DMS79 (cell line): ENCODE measurements at regions not wholly inside any gene's neighbourhood (a gene's known extent, or its start where the extent isn't known, plus 50 kb on each side); places are given as distances from the start of the nearest gene placed in this dataset.
"Not testable (repeated sequence)": the region's sequence is repeated elsewhere in the genome, so short reads cannot be mapped to it uniquely, and the experiment has no call there.

Experiments
- DNase-seq: peaks from one replicate; lab custom pipeline; 2025; lab: John Stamatoyannopoulos, UW

- no peak for DNase-seq
Observed at GRCh38 chr13:112263152-112263551, 113.0 kb upstream of the SPACA7 start.

DNA sequence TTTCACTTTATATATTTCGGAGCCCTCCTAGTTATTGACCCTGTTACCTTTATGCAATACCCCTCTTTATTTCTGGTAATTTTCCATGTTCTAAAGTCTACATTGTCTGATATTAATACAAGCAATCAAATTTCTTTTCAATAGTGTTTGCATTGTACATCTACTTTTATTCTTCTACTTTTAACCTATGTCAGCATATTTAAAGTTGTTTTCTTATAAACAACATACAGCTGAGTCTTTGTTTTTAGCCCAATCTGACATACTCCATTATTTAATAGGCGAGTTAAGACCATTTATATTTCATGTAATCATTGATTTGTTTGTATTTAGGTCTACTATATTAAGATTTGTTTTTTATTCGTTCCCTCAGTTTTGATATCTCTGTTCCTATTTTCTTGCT is 108.5 kb upstream of the SPACA7 start:
- DNase-seq: no peak

GRCh38 chr13:112270951-112271350 is 105.2 kb upstream of the SPACA7 start:
- DNase-seq: no peak

DNA sequence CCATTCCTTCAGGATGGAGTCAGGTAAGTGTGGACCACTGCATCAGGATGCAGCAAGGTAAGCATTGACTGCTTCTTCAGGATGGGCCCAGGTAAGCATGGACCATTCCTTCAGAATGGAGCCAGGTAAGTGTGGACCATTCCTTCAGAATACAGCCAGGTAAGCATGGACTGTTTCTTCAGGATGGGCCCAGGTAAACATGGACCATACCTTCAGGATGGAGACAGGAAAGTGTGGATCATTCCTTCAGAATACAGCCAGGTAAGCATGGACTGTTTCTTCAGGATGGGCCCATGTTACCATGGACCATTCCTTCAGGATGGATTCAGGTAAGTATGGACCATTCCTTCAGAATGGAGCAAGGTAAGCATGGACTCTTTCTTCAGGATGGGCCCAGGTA is 89.4 kb upstream of the SPACA7 start:
- DNase-seq: not testable (repeated sequence)

- no peak for DNase-seq
Observed at GRCh38 chr13:112320303-112320702, 55.9 kb upstream of the SPACA7 start.

GRCh38 chr13:112322557-112322956 is 53.6 kb upstream of the SPACA7 start:
- no peak for DNase-seq

DNA sequence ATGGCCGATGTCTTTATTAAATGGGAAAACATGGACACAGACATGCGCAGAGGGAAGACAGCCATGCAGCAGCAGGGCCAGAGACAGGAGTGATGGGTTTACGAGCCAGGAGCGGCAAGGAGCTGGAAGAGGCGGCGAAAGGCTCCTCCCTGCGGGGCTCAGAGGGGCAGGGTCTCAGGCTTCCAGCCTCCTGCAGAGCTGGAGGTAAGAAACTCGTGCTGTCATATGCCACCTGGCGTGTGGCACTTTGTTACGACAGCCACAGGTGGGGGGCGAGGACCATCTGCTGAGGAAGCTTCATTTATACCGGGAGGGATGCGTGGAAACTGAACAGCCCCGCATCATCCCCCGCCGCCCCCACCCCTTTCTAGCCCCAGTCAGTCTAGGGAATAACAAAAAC is 52.0 kb upstream of the SPACA7 start:
- DNase-seq: no peak

DNA sequence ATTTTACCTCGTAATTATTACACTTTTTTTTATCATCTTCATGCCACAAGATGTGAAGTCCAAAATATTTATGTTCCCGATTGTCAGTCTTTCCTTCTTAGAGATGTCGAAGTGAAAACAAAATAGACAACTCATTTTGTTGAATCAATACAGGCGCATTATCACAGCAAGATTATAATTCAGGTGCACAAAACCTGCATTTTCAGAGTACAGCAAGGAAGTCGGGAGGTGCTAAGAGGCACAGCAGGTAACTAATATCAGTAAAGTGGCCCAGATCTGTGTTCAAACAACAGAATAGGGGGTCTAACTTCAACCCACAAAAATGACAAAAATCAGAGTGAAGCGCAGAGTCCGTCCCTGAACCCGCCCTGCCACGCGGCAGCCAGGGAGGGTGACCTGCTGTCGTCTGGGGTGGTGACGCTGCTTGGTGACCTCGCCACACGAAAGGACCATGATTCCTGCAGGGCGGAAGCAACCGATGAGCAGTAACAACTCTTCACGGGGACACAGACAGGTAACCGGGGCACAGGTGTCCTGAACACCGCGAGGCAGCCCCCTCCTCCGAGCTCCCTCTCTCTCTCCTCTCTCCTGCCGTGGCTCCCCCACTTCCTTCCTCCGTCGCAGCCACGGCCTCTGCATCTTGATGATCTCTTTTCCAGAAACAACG is 50.9 kb upstream of the SPACA7 start:
- DNase-seq: no peak

DNA sequence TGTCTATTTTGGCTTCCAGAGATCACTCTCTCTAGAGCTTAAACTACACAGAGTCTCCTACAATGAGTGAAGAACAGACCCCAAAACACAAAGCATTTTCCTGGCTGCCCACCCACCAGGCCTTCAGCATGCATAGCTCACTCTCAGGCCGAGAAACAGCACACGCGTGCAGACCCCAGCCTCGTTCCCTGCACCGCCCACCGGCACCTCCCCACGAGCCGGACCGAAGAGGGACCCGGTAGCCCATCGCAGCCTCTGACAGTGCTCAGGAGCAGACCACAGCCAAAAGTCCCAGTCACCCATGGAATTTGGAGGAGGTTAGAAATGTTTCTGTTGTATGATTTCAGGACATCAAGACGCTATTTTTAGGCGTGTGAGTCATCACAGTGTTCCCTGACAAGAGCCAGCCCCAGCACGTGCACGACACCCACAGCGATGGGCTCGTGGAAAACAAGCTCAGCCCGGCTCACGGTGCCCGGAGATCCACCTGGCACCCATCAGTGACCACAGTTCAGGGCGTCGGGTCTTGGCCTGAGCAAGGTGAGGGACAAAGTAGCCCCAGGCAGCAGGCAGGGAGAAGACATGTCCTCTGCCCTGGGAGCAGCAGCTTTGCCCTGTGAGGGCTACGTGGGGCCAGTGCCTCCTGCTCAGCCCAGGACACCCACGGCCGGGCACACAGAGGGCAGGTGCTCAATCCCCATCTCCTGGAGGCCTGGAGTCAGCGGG is 50.1 kb upstream of the SPACA7 start:
- DNase-seq: no peak
